NCI-H226 (cell line): ENCODE measurements at regions not wholly inside any gene's neighbourhood (a gene's known extent, or its start where the extent isn't known, plus 50 kb on each side); places are given as distances from the start of the nearest gene placed in this dataset.
"Not testable (repeated sequence)": the region's sequence is repeated elsewhere in the genome, so short reads cannot be mapped to it uniquely, and the experiment has no call there.

Source experiments
- DNase-seq: peaks from one replicate; pipeline ENCODE4 v3.0.0-alpha.2; 2015

- DNase-seq = no peak
Measured at GRCh38 chr4:81617545-81617944, 145.8 kb upstream of the RASGEF1B start.

GRCh38 chr4:81611221-81611620, 139.5 kb upstream of the RASGEF1B start:
- no peak for DNase-seq

- no peak for DNase-seq
Measured at GRCh38 chr4:81609844-81610243, 138.1 kb upstream of the RASGEF1B start.

DNA sequence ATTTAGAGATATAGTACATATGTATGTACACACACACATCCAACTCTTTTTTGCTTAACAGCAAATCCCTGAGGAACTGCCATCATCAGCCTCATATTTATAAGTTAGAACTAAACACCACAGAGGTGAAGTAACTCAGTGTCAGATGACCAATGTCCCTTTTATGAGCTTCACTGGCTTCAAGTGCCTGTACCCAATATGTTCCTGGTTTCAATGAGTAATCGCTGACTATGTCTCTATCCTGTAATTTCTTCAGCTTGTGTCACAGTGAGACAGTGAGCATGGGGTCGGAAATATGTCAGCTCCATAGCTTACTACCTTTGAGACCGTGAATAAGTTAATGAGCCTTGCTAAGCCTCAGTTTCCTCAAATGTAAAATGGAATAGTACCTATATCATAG, 136.2 kb upstream of the RASGEF1B start:
- DNase-seq = no peak

GRCh38 chr4:81606801-81607501, 135.2 kb upstream of the RASGEF1B start:
- DNase-seq = peak; percentile 22

DNA sequence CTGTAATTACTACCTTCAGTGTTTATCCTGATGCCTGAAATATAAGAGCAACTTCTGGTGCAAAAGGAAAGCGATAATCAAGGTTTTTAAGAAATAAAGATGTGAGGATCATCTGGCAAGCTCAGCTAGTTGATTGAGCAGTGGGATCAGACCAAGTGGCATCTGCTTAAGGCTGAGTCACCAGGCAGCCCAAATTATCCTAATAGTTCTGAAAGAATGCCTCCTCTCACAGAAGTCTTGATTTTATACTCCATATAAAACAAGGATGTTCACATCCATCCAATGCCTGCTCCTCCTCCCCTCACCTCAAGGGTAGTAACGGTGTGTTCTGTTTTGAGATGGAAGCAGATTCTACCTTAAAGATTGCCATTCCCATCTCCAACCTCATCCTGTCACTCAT, 134.5 kb upstream of the RASGEF1B start:
- DNase-seq = no peak

GRCh38 chr4:81605271-81605670, 133.6 kb upstream of the RASGEF1B start:
- no peak for DNase-seq

GRCh38 chr4:81604683-81605218, 133.0 kb upstream of the RASGEF1B start:
- no peak for DNase-seq

GRCh38 chr4:81602854-81603253, 131.1 kb upstream of the RASGEF1B start:
- no peak for DNase-seq

DNA sequence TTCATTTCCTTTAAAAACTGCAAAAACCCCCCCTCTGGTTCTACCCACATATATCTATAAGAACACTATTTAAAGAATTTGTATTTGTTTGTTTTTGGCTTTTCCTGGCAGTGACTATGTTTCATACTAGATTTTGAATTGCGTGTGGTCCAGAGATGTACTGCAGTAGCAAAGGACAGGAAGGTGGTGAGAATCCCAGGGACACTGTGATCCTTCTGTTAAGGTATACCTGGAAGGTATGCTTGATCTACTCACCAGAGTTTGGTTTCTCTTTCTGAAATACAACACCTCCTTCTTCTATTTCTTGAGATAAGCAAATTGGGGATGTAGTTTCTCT, 129.6 kb upstream of the RASGEF1B start:
- DNase-seq = no peak

DNA sequence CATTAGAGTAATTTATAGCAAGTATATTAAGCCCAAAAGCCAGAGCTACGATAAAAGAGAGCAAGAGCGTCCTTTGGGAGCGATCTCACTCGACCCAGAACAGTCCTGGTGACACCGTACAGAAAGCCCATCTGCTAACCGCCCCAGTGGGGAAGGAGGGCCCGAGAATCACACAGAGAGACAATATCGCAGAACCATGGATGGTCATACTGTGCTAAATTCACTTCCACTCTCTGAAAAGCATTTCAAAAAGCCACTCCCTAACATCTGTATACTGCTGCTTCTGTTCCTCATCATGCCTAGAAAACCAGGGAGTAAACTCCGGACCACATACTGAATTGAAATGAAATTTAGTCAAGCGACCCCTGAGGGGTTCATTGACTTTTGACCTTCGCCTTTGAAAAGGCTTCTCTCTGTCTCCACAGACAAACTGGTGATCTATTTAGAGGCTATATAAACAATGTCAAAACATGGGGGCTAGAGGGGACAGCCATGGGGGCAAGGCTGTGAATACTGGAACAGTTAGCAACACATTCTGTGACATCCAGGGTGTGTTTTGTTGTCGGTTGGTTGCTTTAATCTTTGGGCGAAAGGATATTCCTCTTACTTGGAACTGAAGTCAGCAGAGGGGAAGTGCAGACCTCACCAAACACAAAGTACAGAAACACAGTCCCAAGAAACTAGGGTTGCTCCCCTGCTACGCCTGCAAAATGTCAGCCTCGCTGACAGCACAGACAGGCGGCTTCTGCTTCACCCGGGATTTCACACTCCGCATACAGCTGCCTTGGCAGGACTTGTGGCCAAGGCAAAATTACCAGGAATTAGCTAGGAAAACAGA, 129.0 kb upstream of the RASGEF1B start:
- no peak for DNase-seq

GRCh38 chr4:81599742-81600380, 128.2 kb upstream of the RASGEF1B start:
- no peak for DNase-seq

DNA sequence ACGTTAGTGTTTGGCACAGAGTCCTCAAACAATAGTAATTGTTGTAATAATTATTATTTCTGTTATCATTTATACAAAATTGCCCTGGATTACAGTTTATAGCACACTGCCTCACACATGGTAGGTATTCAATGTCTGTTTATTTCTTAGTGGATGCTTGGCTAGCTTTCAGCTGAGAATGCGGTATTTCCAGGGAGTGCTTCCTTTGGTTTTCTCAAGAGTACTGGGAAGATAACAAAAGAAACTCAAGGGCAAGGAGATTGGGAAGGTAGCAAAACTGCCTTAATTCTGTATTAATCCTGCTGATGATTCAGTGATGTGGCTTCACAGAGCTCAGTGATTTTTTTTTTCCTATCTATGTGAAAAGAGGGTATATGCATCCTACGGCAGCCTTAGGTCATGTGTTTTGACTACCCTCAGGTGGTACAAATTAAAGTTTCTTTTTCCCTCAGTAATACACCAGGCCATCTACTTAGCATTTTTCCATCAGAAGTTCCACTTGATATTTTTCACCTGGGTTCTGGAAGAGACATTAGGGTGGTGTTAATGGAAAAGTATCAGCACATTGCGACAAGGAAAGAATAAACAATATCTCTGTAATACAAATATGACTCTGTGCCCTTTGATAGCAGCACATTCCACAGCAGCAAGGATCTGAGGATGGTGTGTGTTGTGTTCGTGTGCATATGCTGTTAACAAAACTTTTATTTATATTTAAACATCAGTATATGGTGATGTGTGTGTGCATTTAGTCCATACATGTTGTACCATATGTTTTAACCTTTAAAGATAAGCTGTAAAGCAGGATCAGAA, 124.3 kb upstream of the RASGEF1B start:
- DNase-seq = peak; percentile 72

- no peak for DNase-seq
Measured at GRCh38 chr4:81595287-81595686, 123.6 kb upstream of the RASGEF1B start.

DNA sequence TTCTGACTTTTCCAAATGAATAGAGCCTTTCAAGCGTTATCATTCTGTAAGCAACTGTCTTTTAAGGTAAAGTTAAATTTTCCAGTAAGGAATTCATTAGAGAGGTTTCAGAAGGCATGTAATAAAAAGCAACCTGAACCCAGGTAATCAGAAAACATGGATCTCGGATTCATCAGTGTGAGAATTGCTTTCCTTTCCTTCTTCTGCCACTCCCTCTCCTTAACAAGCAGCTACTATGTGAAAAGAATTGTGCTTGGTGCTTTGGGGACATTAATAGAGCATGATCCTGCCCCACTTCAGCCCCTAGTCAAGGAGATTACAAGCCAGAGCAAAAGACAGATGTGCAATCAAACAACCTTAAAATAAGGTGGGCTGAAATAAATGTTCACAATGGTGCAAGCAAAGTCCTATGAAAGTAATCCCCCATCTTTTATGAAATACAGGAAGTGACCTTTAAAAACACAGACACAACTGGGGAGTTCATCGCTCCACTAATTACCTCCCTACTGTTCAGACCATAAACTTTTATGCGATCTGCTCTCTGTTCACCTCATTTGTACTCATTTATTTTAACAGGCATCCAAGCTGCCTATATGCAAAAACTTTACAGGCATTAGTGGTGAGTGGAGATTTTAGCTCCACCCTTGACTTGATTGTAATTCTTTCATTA, 122.9 kb upstream of the RASGEF1B start:
- no peak for DNase-seq

DNA sequence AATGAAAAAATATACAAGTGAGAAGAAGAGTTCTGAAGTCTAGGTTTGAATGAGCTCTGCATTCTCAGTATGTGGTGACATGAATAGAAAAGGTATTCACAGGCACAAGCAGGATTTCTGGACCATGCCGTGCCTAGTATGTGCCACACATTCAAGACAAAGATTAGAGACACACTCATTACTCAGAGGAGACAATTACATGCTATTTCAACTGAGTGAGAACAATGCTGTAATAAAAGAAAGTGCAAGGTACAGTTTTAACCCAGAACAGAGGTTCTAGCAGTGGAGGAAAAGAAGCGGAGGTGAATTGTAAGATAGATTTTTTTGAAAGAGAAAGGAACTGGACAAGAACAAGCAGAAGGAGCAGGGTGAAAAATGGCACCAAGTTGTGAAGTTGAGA, 121.0 kb upstream of the RASGEF1B start:
- DNase-seq = no peak

DNA sequence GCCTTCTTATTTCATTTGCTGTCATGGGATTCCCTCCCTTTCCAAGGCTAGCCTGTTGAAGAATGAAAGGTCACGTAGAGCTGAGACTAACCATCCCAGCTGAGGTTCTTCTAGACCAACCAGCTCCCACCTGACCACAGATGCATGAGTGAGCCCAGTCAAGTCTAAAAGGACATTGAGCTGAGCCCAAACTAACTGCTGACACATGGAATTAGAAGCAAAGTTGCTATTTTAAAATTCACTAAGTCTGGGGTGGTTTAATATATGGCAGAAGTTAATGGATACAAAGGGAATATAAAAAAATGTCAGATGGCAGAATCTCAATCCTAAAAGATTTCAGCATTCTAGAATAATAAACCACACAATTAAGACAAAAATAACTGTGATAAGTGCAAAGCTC, 118.9 kb upstream of the RASGEF1B start:
- DNase-seq = no peak

- DNase-seq = no peak
Measured at GRCh38 chr4:81589262-81589661, 117.6 kb upstream of the RASGEF1B start.

DNA sequence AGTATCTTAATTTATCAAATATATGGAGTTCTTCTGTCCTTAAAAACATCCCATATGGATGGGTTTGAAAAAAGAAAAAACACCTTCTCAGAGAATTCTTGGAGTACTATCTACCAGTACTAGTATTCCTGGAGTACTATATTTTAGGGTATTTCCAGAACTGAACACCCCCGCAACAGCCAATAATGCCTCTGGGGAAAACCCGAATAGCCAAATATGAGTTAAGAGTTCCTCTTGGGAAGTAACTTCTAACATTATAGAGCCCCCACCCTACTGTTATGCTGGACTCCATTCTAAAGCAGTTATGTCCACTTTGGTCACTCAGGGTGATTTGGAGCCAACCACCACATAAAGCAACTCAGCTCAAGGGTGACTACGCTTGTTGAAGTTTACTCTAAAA, 115.0 kb upstream of the RASGEF1B start:
- no peak for DNase-seq

GRCh38 chr4:81580994-81581374, 109.3 kb upstream of the RASGEF1B start:
- not testable (repeated sequence) for DNase-seq

DNA sequence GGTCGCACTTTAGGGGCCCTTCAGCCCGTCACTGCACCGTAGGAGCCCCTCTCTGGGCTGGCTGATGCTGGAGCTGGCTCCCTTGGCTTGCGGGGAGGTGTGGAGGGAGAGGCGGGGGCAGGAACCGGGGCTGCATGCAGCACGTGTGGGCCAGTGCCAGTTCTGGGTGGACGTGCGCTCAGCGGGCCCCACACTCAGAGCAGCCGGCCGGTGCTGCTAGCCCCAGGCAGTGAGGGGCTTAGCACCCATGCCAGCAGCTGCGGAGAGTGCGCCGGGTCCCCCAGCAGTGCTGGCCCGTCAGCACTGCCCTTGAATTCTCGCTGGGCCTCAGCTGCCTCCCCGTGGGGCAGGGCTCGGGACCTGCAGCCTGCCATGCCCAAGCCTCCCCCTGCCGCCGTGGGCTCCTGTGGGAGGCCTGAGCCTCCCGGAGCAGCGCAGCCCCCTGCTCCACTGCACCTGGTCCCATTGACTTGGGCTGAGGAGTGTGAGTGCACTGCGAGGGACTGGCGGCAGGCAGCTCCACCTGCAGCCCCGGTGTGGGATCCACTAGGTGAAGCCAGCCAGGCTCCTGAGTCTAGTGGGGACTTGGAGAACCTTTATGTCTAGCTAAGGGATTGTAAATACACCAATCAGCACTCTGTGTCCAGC, 108.8 kb upstream of the RASGEF1B start:
- no peak for DNase-seq

GRCh38 chr4:81577392-81577791, 105.7 kb upstream of the RASGEF1B start:
- DNase-seq = no peak
